WTC11 (cell line): ENCODE measurements at regions not wholly inside any gene's neighbourhood (a gene's known extent, or its start where the extent isn't known, plus 50 kb on each side); places are given as distances from the start of the nearest gene placed in this dataset.

Experiments
- ATAC-seq: fragments of 200-7000 bp; cut with Tn5 transposase; 2 replicates; pipeline ENCODE4 v1.10.0; 2021; ENCODE audit warnings: mild to moderate bottlenecking, moderate library complexity
- CTCF ChIA-PET: fragments of 300-600 bp; sonication (Branson Sonifier 250); formaldehyde crosslinking; loops from one replicate; lab custom pipeline; 2021; ENCODE audit warnings: antibody characterized with exemption; lab: Charles Lee
- POLR2A ChIA-PET: fragments of 350-600 bp; sonication (Branson Sonifier 250); formaldehyde crosslinking; loops from one replicate; lab custom pipeline; 2021; ENCODE audit warnings: antibody characterized with exemption; lab: Charles Lee
- DNase-seq: peaks from one replicate; pipeline ENCODE4 v3.0.0; 2021; ENCODE audit warnings: low spot score
- H3K27ac Mint-ChIP-seq: 2 replicates; pipeline ENCODE4 v1.8.0; 2021; ENCODE audit warnings: mixed read lengths
- H3K27me3 Mint-ChIP-seq: 2 replicates; pipeline ENCODE4 v1.8.0; 2021; ENCODE audit warnings: low read depth, mild to moderate bottlenecking, moderate library complexity, mixed read lengths
- H3K36me3 Mint-ChIP-seq: 2 replicates; pipeline ENCODE4 v1.8.0; 2021; ENCODE audit warnings: mixed read lengths
- H3K4me1 Mint-ChIP-seq: 2 replicates; pipeline ENCODE4 v1.8.0; 2022; ENCODE audit warnings: mixed read lengths
- H3K4me3 Mint-ChIP-seq: 2 replicates; pipeline ENCODE4 v1.8.0; 2021; ENCODE audit warnings: mild to moderate bottlenecking, moderate library complexity, mixed read lengths
- H3K9me3 Mint-ChIP-seq: 2 replicates; pipeline ENCODE4 v1.8.0; 2021; ENCODE audit warnings: mixed read lengths
- ERG ChIP-seq: fragments of 250-450 bp; sonication (Bioruptor Pico); IDR thresholded peaks from 2 replicates; pipeline ENCODE4 v1.8.0; 2021; ENCODE audit warnings: mild to moderate bottlenecking
- FOXK1 ChIP-seq: sonication (generic); formaldehyde crosslinking; IDR thresholded peaks from 2 replicates; pipeline ENCODE4 v1.8.0; 2022; ENCODE audit warnings: mild to moderate bottlenecking, moderate library complexity, missing genetic modification reagents
- FOXP1 ChIP-seq: sonication (generic); formaldehyde crosslinking; IDR thresholded peaks from 2 replicates; pipeline ENCODE4 v1.8.0; 2022; ENCODE audit warnings: missing genetic modification reagents, mild to moderate bottlenecking, moderate library complexity, borderline replicate concordance
- FOXP4 ChIP-seq: sonication (generic); formaldehyde crosslinking; IDR thresholded peaks from 2 replicates; pipeline ENCODE4 v1.8.0; 2022; ENCODE audit warnings: mild to moderate bottlenecking, missing genetic modification reagents
- HMGXB4 ChIP-seq: sonication (generic); formaldehyde crosslinking; IDR thresholded peaks from 2 replicates; pipeline ENCODE4 v1.8.1; 2023; ENCODE audit warnings: mild to moderate bottlenecking, moderate library complexity, missing genetic modification reagents
- JUN ChIP-seq: sonication (generic); formaldehyde crosslinking; IDR thresholded peaks from 2 replicates; pipeline ENCODE4 v1.8.0; 2023; ENCODE audit warnings: mild to moderate bottlenecking, missing genetic modification reagents
- NFATC4 ChIP-seq: fragments of 250-450 bp; sonication (Bioruptor Pico); IDR thresholded peaks from 2 replicates; pipeline ENCODE4 v1.9.0; 2021; ENCODE audit warnings: mild to moderate bottlenecking
- USF1 ChIP-seq: sonication (generic); formaldehyde crosslinking; IDR thresholded peaks from 2 replicates; pipeline ENCODE4 v1.8.0; 2022; ENCODE audit warnings: mild to moderate bottlenecking, missing genetic modification reagents
- ZNF317 ChIP-seq: sonication (generic); formaldehyde crosslinking; IDR thresholded peaks from 2 replicates; pipeline ENCODE4 v1.8.1; 2023; ENCODE audit warnings: low read depth, mild to moderate bottlenecking, moderate library complexity, missing genetic modification reagents, borderline replicate concordance
- ZNF423 ChIP-seq: fragments of 250-450 bp; sonication (Bioruptor Pico); IDR thresholded peaks from 2 replicates; pipeline ENCODE4 v2.1.2; 2022; ENCODE audit warnings: mild to moderate bottlenecking, moderate library complexity
- ZSCAN18 ChIP-seq: fragments of 250-450 bp; sonication (Bioruptor Pico); IDR thresholded peaks from 2 replicates; pipeline ENCODE4 v2.1.2; 2022; ENCODE audit warnings: mild to moderate bottlenecking, moderate library complexity
- TF ChIP-seq, protein P1 (sequence below): sonication (generic); formaldehyde crosslinking; IDR thresholded peaks from 2 replicates; pipeline ENCODE4 v1.8.0; 2022; ENCODE audit warnings: missing genetic modification reagents

GRCh38 chr12:124142395-124143035, 152.4 kb upstream of the RFLNA start (continued):
- no peak for TF ChIP-seq ZNF317 (CRISPR knock-in tag)
- TF ChIP-seq NFATC4 (CRISPR knock-in tag): no peak
- TF ChIP-seq HMGXB4 (CRISPR knock-in tag): no peak
- TF ChIP-seq ZSCAN18 (CRISPR knock-in tag): peak; percentile 90
- no peak for TF ChIP-seq FOXK1 (CRISPR knock-in tag)
- TF ChIP-seq ZNF423: peak; percentile 54; the same call in 1 of the 2 replicates

- no peak overlapping the region; the same call in 1 of the 2 replicates for H3K4me3 Mint-ChIP-seq
- H3K27me3 Mint-ChIP-seq: peaks cover under 1% of the 10 kb centered on the region; the same call in 1 of the 2 replicates
- H3K36me3 Mint-ChIP-seq: peaks cover 28% of the 10 kb centered on the region
- CTCF ChIA-PET: interaction anchor here (0.7 kb wide), 1 partner anchor 45 kb away, joined by 3 read pairs; no protein-coding TSS in a partner anchor
- H3K4me1 Mint-ChIP-seq: peaks cover 81% of the 10 kb centered on the region
- TF ChIP-seq ERG (CRISPR knock-in tag): no peak
- TF ChIP-seq FOXP4: no peak
- no peak for TF ChIP-seq FOXP1
- no peak for TF ChIP-seq JUN (CRISPR knock-in tag)
- TF ChIP-seq, protein P1, sequence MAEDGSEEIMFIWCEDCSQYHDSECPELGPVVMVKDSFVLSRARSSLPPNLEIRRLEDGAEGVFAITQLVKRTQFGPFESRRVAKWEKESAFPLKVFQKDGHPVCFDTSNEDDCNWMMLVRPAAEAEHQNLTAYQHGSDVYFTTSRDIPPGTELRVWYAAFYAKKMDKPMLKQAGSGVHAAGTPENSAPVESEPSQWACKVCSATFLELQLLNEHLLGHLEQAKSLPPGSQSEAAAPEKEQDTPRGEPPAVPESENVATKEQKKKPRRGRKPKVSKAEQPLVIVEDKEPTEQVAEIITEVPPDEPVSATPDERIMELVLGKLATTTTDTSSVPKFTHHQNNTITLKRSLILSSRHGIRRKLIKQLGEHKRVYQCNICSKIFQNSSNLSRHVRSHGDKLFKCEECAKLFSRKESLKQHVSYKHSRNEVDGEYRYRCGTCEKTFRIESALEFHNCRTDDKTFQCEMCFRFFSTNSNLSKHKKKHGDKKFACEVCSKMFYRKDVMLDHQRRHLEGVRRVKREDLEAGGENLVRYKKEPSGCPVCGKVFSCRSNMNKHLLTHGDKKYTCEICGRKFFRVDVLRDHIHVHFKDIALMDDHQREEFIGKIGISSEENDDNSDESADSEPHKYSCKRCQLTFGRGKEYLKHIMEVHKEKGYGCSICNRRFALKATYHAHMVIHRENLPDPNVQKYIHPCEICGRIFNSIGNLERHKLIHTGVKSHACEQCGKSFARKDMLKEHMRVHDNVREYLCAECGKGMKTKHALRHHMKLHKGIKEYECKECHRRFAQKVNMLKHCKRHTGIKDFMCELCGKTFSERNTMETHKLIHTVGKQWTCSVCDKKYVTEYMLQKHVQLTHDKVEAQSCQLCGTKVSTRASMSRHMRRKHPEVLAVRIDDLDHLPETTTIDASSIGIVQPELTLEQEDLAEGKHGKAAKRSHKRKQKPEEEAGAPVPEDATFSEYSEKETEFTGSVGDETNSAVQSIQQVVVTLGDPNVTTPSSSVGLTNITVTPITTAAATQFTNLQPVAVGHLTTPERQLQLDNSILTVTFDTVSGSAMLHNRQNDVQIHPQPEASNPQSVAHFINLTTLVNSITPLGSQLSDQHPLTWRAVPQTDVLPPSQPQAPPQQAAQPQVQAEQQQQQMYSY (CRISPR knock-in tag): no peak
- no peak for TF ChIP-seq USF1
- TF ChIP-seq NFATC4 (CRISPR knock-in tag): no peak
- peaks cover 30% of the 10 kb centered on the region for H3K9me3 Mint-ChIP-seq
- POLR2A ChIA-PET: no interaction called here
- ATAC-seq: no peak
- no peak for DNase-seq
- H3K27ac Mint-ChIP-seq: peak overlapping the region; percentile 98
These were observed 151.2 kb upstream of the RFLNA start for GRCh38 chr12:124143726-124144125.
